ENCODE measurements at regions not wholly inside any gene's neighbourhood (a gene's known extent, or its start where the extent isn't known, plus 50 kb on each side); places are given as distances from the start of the nearest gene placed in this dataset.

DNA sequence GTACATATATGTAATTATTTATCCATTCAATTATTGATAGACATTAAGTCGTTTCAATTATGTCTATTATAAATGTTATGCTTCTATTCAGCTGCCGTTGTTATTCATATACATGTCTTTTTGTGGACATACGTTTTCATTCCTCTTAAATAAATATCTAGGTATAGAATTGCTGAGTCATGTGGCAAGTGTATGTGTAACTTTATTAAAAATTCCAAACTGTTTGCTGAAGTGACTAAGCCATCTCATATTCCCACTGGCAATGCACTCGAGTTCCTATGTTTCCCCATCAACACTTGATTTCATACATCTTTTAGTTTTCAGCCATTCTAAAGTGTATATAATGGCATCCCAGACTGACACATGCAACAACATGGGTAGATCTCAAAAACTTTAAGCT lies 739.7 kb upstream of the POU3F2 start:
- H3K79me2 ChIP-seq (ENCODE audit: insufficient read depth, low read length) = no peaks in the 10 kb centered on the region
- no peak for FAIRE-seq
- no peaks in the 10 kb centered on the region for H3K9me3 ChIP-seq (ENCODE audit: insufficient read depth, low read depth, low read length)
- TF ChIP-seq CTCF (IDR thresholded peaks at IDR 0.05; ENCODE audit: insufficient read depth, low read depth, low read length) (no peak), EZH2 (IDR thresholded peaks at IDR 0.05; ENCODE audit: insufficient read depth, low read length) (no peak)
- H3K36me3 ChIP-seq (ENCODE audit: insufficient read depth, low read length) = no peaks in the 10 kb centered on the region
- Mint-ChIP-seq H3K4me1 (ENCODE audit: low read depth, unreplicated experiment) (peaks cover 1% of the 10 kb centered on the region), H3K27ac (ENCODE audit: unreplicated experiment) (no peak overlapping the region), H3K9me3 (ENCODE audit: unreplicated experiment) (no peaks in the 10 kb centered on the region), H3K36me3 (ENCODE audit: low read depth, unreplicated experiment) (no peaks in the 10 kb centered on the region), H3K27me3 (ENCODE audit: low read depth, unreplicated experiment) (no peaks in the 10 kb centered on the region), H3K4me3 (ENCODE audit: unreplicated experiment) (no peak overlapping the region)
- H4K20me1 ChIP-seq (ENCODE audit: insufficient read depth, low read length) = no peaks in the 10 kb centered on the region
- H3K4me3 ChIP-seq (ENCODE audit: insufficient read depth, low read depth, low read length) = no peak overlapping the region
- no peak overlapping the region for H3K9ac ChIP-seq (ENCODE audit: low read length)
- H3K4me1 ChIP-seq (ENCODE audit: insufficient read depth, low read length) = no peaks in the 10 kb centered on the region
- no peak overlapping the region for H3K27ac ChIP-seq (ENCODE audit: low read depth, low read length)
- no peak overlapping the region for H3K4me2 ChIP-seq (ENCODE audit: low read length)
- no peak overlapping the region for H2AFZ ChIP-seq (ENCODE audit: low read depth, low read length)
- DNase-seq (ENCODE audit: low read depth) = no peak
- no peaks in the 10 kb centered on the region for H3K27me3 ChIP-seq (ENCODE audit: insufficient read depth, low read length)

DNA sequence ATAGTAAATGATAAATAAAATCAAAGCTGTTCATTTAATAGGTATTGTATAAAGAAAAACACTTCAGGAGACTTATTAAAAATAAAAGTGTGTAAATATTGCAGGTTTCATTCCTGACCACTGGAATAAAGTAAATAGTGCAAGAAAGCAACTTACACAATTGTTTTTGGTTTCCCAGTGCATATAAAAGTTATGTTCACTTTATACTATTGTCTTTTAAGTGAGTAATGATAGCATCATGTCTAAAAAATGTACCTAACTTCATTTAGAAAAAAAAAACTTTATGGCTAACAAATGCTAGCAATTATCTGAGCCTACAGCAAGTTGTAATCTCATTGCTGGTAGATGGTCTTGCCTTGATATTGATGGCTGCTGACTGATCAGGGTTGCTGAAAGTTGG lies 726.6 kb upstream of the POU3F2 start:
- no peaks in the 10 kb centered on the region for H3K36me3 ChIP-seq (ENCODE audit: insufficient read depth, low read length)
- H3K9me3 ChIP-seq (ENCODE audit: insufficient read depth, low read depth, low read length) = peaks cover 3% of the 10 kb centered on the region
- TF ChIP-seq EZH2 (IDR thresholded peaks at IDR 0.05; ENCODE audit: insufficient read depth, low read length) = no peak
- no peak for TF ChIP-seq CTCF (IDR thresholded peaks at IDR 0.05; ENCODE audit: insufficient read depth, low read depth, low read length)
- Mint-ChIP-seq H3K4me3 (ENCODE audit: unreplicated experiment) (no peak overlapping the region), H3K27ac (ENCODE audit: unreplicated experiment) (no peak overlapping the region), H3K9me3 (ENCODE audit: unreplicated experiment) (peaks cover 3% of the 10 kb centered on the region), H3K4me1 (ENCODE audit: low read depth, unreplicated experiment) (no peaks in the 10 kb centered on the region), H3K36me3 (ENCODE audit: low read depth, unreplicated experiment) (no peaks in the 10 kb centered on the region), H3K27me3 (ENCODE audit: low read depth, unreplicated experiment) (no peaks in the 10 kb centered on the region)
- no peak overlapping the region for H3K27ac ChIP-seq (ENCODE audit: low read depth, low read length)
- no peaks in the 10 kb centered on the region for H3K27me3 ChIP-seq (ENCODE audit: insufficient read depth, low read length)
- no peak for FAIRE-seq
- no peak overlapping the region for H3K9ac ChIP-seq (ENCODE audit: low read length)
- H3K4me3 ChIP-seq (ENCODE audit: insufficient read depth, low read depth, low read length) = no peak overlapping the region
- peak; percentile 2 for DNase-seq (ENCODE audit: low read depth)
- H3K4me1 ChIP-seq (ENCODE audit: insufficient read depth, low read length) = no peaks in the 10 kb centered on the region
- H3K79me2 ChIP-seq (ENCODE audit: insufficient read depth, low read length) = no peaks in the 10 kb centered on the region
- H2AFZ ChIP-seq (ENCODE audit: low read depth, low read length) = no peak overlapping the region
- H4K20me1 ChIP-seq (ENCODE audit: insufficient read depth, low read length) = no peaks in the 10 kb centered on the region
- H3K4me2 ChIP-seq (ENCODE audit: low read length) = no peak overlapping the region

GRCh38 chr6:98116455-98116854 lies 717.9 kb upstream of the POU3F2 start:
- Histone ChIP-seq H4K20me1 (ENCODE audit: insufficient read depth, low read length) (no peaks in the 10 kb centered on the region), H3K4me2 (ENCODE audit: low read length) (no peak overlapping the region), H3K27me3 (ENCODE audit: insufficient read depth, low read length) (no peaks in the 10 kb centered on the region), H3K36me3 (ENCODE audit: insufficient read depth, low read length) (no peaks in the 10 kb centered on the region), H3K4me3 (ENCODE audit: insufficient read depth, low read depth, low read length) (no peak overlapping the region), H3K9me3 (ENCODE audit: insufficient read depth, low read depth, low read length) (no peaks in the 10 kb centered on the region), H3K9ac (ENCODE audit: low read length) (no peak overlapping the region), H3K27ac (ENCODE audit: low read depth, low read length) (no peak overlapping the region), H3K4me1 (ENCODE audit: insufficient read depth, low read length) (no peaks in the 10 kb centered on the region), H3K79me2 (ENCODE audit: insufficient read depth, low read length) (no peaks in the 10 kb centered on the region), H2AFZ (ENCODE audit: low read depth, low read length) (no peak overlapping the region)
- H3K4me3 Mint-ChIP-seq (ENCODE audit: unreplicated experiment) = no peak overlapping the region
- no peak for DNase-seq (ENCODE audit: low read depth)
- peaks cover 4% of the 10 kb centered on the region for H3K4me1 Mint-ChIP-seq (ENCODE audit: low read depth, unreplicated experiment)
- no peak for FAIRE-seq
- TF ChIP-seq CTCF (IDR thresholded peaks at IDR 0.05; ENCODE audit: insufficient read depth, low read depth, low read length) (no peak), EZH2 (IDR thresholded peaks at IDR 0.05; ENCODE audit: insufficient read depth, low read length) (no peak)
- no peak overlapping the region for H3K27ac Mint-ChIP-seq (ENCODE audit: unreplicated experiment)
- no peaks in the 10 kb centered on the region for H3K9me3 Mint-ChIP-seq (ENCODE audit: unreplicated experiment)
- H3K36me3 Mint-ChIP-seq (ENCODE audit: low read depth, unreplicated experiment) = no peaks in the 10 kb centered on the region
- H3K27me3 Mint-ChIP-seq (ENCODE audit: low read depth, unreplicated experiment) = no peaks in the 10 kb centered on the region
